Colonic mucosa (tissue), 4 donors: ENCODE measurements at regions not wholly inside any gene's neighbourhood (a gene's known extent, or its start where the extent isn't known, plus 50 kb on each side); places are given as distances from the start of the nearest gene placed in this dataset.

Experiments
- DNase-seq: peaks from one replicate; pipeline ENCODE4 v3.0.0-alpha.2; 2020
- H3K27ac ChIP-seq: fragments of 200-600 bp; one replicate; pipeline ENCODE4 v1.8.0; 2021
- H3K27me3 ChIP-seq: fragments of 200-600 bp; one replicate; pipeline ENCODE4 v1.8.0; 2021
- H3K36me3 ChIP-seq: fragments of 200-600 bp; one replicate; pipeline ENCODE4 v1.8.0; 2021
- H3K4me1 ChIP-seq: fragments of 200-600 bp; one replicate; pipeline ENCODE4 v1.8.0; 2021; ENCODE audit warnings: mild to moderate bottlenecking
- H3K4me3 ChIP-seq: fragments of 200-600 bp; one replicate; pipeline ENCODE4 v1.8.0; 2021
- H3K9ac ChIP-seq, 2 donors: one replicate each; pipeline ENCODE4 v1.7.0; 2013; ENCODE audit warnings: control low read depth in 2 of 2, low read depth in 2 of 2, low read length in 2 of 2
- H3K9me3 ChIP-seq: fragments of 200-600 bp; one replicate; pipeline ENCODE4 v1.8.0; 2021
- intact Hi-C: fragments of 100-400 bp; cut with DNase I; formaldehyde crosslinking; loops from one replicate; pipeline ENCODE4 v1.14.1; 2022
- TF ChIP-seq, protein P1 (sequence below): fragments of 200-600 bp; IDR thresholded peaks from one replicate; pipeline ENCODE4 v1.8.0; 2022; ENCODE audit warnings: antibody characterized with exemption, mild to moderate bottlenecking
- donor health status: healthy.
- donor health status: DM: no; HTN: no; CAD: no.
- donor health status: DM: no; HTN: no; CAD: no.

DNA sequence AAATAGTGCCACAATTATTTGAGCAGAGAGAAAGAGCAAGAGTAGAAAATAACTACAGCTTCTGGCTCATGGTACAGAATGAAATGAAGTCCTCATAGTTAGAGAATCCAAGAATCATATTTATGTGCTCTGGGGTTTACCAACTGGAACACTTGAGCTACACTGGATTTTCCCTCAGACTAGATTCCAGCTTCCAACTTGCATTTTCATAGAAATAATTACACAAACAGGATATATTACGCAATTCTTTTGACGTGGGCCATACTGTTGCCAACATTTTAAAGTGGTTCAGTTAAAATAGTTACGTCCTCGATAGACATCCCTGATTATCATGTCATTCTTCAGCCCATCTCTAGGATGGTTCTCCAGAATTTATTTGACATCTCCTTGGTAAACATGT is 129.2 kb downstream of the ETAA1 start:
- Histone ChIP-seq H3K4me3 (no peak overlapping the region), H3K27me3 (no peaks in the 10 kb centered on the region), H3K9me3 (no peaks in the 10 kb centered on the region), H3K27ac (no peak overlapping the region), H3K4me1 (no peaks in the 10 kb centered on the region), H3K9ac (no peak overlapping the region), H3K36me3 (no peaks in the 10 kb centered on the region)
- no peak for DNase-seq
- intact Hi-C loops: no loop called here
- TF ChIP-seq, protein P1, sequence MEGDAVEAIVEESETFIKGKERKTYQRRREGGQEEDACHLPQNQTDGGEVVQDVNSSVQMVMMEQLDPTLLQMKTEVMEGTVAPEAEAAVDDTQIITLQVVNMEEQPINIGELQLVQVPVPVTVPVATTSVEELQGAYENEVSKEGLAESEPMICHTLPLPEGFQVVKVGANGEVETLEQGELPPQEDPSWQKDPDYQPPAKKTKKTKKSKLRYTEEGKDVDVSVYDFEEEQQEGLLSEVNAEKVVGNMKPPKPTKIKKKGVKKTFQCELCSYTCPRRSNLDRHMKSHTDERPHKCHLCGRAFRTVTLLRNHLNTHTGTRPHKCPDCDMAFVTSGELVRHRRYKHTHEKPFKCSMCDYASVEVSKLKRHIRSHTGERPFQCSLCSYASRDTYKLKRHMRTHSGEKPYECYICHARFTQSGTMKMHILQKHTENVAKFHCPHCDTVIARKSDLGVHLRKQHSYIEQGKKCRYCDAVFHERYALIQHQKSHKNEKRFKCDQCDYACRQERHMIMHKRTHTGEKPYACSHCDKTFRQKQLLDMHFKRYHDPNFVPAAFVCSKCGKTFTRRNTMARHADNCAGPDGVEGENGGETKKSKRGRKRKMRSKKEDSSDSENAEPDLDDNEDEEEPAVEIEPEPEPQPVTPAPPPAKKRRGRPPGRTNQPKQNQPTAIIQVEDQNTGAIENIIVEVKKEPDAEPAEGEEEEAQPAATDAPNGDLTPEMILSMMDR: no peak

DNA sequence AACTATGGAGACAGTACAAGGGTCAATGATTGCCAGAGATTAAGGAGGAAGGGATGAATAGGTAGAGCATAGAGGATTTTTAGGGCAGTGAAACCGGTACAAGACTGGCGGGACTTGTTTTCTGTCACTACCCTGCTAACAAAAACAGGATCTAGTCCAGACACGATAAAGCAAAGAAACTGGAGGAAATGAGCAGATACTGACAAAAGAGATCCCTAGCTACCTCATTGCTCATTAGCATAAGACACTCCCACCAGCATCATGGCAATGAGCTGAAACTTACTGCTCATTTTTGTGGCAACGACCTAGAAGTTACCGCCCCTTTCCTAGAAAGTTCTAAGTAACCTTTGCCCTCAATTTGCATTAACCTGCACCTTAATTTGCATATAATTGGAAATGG is 131.2 kb downstream of the ETAA1 start:
- no peak overlapping the region for H3K9ac ChIP-seq
- H3K4me3 ChIP-seq: no peak overlapping the region
- TF ChIP-seq, protein P1: no peak
- H3K36me3 ChIP-seq: no peaks in the 10 kb centered on the region
- no peak overlapping the region for H3K27ac ChIP-seq
- no peak for DNase-seq
- no peaks in the 10 kb centered on the region for H3K4me1 ChIP-seq
- no peaks in the 10 kb centered on the region for H3K9me3 ChIP-seq
- intact Hi-C loops: no loop called here
- H3K27me3 ChIP-seq: no peaks in the 10 kb centered on the region

DNA sequence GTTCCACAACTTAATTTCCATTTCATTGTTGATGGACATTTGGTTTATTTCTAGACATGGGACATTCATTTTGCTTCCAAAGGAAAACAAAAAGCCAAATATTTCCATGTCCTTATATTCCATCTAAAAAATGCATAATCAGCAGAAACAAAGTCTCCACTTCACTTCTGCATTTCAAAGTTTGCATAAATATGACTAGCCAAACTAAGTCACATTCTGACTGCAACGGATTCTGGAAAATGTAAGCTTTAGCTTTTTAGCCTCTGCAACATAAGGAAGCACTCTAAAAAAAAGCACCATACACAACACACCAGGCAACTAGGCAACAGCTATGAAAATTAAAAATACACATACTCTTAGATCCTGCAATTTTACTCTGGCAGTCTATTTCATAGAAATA is 135.3 kb downstream of the ETAA1 start:
- Histone ChIP-seq H3K27ac (no peak overlapping the region), H3K4me3 (no peak overlapping the region), H3K9me3 (no peaks in the 10 kb centered on the region), H3K36me3 (no peaks in the 10 kb centered on the region), H3K4me1 (no peaks in the 10 kb centered on the region), H3K9ac (no peak overlapping the region), H3K27me3 (no peaks in the 10 kb centered on the region)
- TF ChIP-seq, protein P1: no peak
- intact Hi-C loops: no loop called here
- no peak for DNase-seq

DNA sequence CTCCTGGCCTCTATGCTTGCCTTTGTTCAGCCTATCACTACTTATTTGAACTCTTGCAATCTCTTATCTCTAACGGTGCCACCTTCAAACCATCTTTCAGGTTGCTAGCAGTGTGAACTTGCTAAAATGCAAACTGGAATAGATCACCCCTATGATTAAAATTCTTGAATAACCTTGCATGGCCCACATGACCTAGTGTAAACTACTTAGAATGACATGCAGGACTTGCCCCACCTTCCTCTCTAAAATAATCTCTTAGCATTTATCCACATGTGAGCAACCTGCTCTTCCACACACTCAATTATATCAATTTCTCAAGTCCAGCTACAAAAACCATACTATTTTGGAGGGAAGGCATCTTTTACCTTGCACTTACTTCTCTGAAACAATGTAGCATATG is 137.6 kb downstream of the ETAA1 start:
- H3K27me3 ChIP-seq: no peaks in the 10 kb centered on the region
- H3K9me3 ChIP-seq: no peaks in the 10 kb centered on the region
- TF ChIP-seq, protein P1: no peak
- H3K4me3 ChIP-seq: no peak overlapping the region
- no peak overlapping the region for H3K9ac ChIP-seq
- no peaks in the 10 kb centered on the region for H3K36me3 ChIP-seq
- intact Hi-C loops: no loop called here
- DNase-seq: no peak
- no peaks in the 10 kb centered on the region for H3K4me1 ChIP-seq
- H3K27ac ChIP-seq: no peak overlapping the region

DNA sequence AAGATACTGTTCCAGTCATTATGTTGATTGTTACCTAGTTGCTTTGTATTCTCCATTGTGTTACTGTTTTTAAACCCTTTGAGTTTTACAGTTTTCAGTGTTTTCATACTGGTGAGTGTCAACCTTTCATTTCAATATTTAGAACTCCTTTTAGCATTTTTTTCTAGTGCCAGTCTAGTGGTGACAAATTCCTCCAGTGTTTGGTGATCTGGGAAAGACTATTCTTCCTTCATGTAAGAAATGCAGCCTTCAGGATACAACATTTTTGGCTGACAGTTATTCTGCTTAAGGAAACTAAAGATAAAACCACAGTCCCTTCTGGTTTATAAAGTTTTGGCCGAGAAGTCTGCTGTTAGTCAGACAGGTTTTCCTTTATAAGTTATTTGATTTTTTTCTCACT is 143.8 kb downstream of the ETAA1 start:
- no peak overlapping the region for H3K4me3 ChIP-seq
- no peaks in the 10 kb centered on the region for H3K36me3 ChIP-seq
- no peaks in the 10 kb centered on the region for H3K4me1 ChIP-seq
- intact Hi-C loops: no loop called here
- no peak overlapping the region for H3K9ac ChIP-seq
- no peak for DNase-seq
- H3K27ac ChIP-seq: no peak overlapping the region
- H3K27me3 ChIP-seq: no peaks in the 10 kb centered on the region
- H3K9me3 ChIP-seq: no peaks in the 10 kb centered on the region
- TF ChIP-seq, protein P1: no peak

DNA sequence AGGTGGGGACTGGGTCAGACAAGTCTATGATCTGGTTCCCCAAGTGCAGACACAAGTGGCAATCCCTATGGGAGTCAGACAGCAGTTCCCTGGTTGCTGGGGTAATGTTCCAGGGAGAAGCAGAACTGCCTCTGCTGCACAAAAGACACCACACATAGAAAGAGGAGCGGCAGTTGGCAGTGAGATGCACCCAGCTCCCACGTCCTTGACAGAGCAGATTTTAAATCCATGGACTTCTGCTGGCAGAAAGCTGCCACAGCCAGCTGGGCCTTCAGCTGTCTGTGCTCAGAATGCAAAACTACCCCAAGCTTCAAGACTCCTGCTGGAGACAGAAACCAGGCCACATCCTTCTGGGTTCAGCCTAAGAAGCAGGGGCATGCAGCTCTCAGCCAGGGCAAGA is 147.2 kb downstream of the ETAA1 start:
- H3K27ac ChIP-seq: no peak overlapping the region
- H3K9ac ChIP-seq: no peak overlapping the region
- H3K9me3 ChIP-seq: no peaks in the 10 kb centered on the region
- intact Hi-C loops: no loop called here
- H3K27me3 ChIP-seq: no peaks in the 10 kb centered on the region
- no peaks in the 10 kb centered on the region for H3K4me1 ChIP-seq
- TF ChIP-seq, protein P1: no peak
- H3K4me3 ChIP-seq: no peak overlapping the region
- no peak for DNase-seq
- no peaks in the 10 kb centered on the region for H3K36me3 ChIP-seq
